HG02870 (cell line): ENCODE measurements at regions not wholly inside any gene's neighbourhood (a gene's known extent, or its start where the extent isn't known, plus 50 kb on each side); places are given as distances from the start of the nearest gene placed in this dataset.
"Not testable (repeated sequence)": the region's sequence is repeated elsewhere in the genome, so short reads cannot be mapped to it uniquely, and the experiment has no call there.

Experiments
- ATAC-seq: cut with Tn5 transposase; IDR thresholded peaks from one replicate; pipeline ENCODE4 v1.9.1; 2021; ENCODE audit warnings: mild to moderate bottlenecking, moderate library complexity; ENCODE audit not compliant: unreplicated experiment

DNA sequence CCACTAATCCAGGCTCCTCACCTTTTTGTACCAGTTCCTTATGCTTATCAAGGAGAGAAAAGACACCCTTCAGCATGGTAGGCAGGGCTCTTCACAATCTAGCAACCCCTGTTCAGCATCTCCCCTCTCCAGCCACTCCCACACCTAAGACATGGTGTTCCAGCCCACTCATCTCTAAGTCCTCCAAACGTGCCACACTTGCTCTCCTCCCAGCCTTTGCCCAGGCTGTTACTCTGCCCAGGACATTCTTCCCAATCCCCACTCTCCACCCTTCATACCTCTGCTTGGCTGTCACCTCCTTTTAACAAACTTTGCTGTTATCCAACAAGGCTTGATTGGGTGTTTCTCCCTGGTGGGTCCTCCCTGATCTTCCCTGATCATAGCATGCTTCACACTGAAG is 270.6 kb upstream of the CHAC2 start:
- ATAC-seq: no peak

DNA sequence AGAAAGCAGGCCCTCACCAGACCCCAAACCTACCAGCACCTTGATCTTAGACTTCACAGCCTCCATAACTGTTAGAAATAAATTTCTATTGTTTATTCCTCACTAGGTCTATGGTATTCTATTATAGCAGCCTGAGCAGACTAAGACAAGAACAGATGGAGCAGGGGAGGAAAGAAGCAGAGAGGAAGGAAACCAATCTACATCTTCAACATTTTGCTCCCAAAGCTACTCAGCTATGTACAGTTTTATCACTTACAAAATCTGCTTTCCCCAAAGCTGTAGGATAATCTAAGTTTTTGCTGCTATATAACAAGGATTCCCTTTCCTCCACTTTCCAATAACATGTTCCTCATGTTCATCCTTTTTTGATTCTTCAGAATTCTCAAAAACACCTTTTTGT is 274.4 kb upstream of the CHAC2 start:
- no peak for ATAC-seq

GRCh38 chr2:53490659-53491058 is 276.9 kb upstream of the CHAC2 start:
- ATAC-seq: no peak

DNA sequence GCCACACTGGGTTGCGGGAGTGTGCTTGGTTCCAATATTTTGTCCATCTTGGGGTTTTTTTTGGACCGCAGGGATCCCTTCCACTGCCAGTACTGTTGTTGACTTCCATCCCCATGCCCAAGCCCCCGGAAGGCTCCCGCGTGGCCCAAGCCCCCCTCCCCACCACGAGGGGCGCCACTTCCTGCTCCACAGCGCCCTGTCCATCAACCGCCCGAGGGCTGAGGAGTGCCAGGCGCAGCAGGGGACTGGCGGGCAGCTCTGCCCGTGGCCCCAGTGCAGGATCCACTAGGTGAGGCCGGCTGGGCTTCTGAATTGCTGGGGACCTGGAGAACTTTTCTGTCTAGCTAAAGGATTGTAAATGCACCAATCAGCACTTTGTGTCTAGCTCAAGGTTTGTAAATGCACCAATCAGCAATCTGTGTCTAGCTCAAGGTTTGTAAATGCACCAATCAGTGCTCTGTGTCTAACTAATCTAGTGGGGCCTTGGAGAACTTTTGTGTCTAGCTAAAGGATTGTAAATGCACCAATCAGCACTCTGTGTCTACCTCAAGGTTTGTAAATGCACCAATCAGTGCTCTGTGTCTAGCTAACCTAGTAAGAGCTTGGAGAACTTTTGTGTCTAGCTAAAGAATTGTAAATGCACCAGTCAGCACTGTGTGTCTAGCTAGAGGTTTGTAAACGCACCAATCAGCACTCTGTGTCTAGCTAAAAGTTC is 281.3 kb upstream of the CHAC2 start:
- ATAC-seq: not testable (repeated sequence)

- ATAC-seq: no peak
Measured at GRCh38 chr2:53485021-53485728, 282.4 kb upstream of the CHAC2 start.

- ATAC-seq: no peak
Measured at GRCh38 chr2:53484531-53484930, 283.1 kb upstream of the CHAC2 start.

DNA sequence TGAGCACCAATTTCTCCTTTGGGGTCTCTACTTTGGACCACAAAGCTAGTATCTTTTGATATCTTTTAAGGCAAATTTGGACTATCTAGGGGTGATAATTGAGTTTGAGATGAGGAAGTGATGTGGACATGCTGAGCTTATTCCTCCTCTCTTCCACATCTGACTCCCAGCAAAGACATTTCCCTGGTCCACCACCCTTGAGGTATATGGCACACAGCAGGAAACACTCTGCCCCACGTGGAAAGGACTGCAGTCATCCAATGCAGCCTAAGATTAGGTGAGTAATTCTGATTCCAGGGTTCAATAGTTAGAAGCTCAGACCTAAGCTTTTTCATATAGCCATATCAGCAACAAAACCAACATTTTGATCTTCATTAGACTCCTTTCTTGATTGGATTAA is 290.1 kb upstream of the CHAC2 start:
- no peak for ATAC-seq

DNA sequence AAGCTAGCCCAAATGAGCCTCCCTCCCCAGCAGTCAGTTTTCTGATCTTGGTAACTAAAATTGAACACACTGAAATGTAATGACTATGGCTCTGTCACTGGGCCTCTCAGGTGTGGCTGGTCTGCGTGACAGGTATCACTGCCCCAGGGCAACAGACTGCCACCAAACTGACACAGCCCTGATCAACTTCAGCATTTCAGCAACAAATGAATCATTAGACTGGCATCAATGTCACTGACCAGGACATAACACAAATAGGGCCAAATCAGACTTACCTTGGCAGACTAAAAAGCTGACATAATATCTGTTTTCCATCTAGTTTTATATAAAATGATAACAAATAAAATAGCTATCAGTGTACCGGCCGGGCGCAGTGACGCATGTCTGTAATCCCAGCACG is 290.8 kb upstream of the CHAC2 start:
- no peak for ATAC-seq

DNA sequence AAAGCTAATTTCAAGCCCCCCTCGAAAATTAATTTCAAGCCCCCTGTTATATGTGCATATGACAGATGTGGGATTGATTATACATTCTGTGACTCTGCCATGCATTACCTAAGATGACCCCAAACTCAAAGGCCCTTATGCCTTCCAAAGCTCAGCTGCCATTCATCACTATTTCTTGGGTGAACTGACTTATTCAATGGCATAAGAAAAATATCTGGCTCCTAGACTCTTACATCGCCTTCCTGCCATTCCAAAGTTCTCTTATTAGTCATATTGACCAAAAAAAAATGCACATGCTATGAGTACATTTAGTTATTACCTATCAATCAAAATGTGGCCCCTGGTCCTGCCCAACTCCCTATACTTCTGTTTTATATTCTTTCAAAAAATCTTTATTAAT is 291.8 kb upstream of the CHAC2 start:
- no peak for ATAC-seq

DNA sequence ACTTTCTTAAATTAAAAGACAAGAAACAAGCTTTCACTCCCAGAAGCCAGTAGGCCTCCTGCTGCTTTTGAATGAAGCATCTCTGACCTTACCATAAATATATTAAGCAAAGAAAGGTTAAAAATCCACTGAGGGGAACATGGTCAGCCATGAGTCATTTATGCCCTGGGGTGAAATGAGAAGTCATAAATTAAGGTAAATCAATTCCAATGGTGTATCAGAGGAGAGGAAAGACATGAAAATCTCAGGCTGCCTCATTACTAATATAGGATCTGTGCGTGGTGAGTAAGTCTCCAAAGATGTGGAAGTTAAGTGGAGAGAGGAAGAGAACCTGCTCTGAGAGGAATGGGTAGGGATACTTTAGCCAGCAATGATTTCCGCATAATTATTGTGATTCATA is 292.3 kb upstream of the CHAC2 start:
- ATAC-seq: no peak

- no peak for ATAC-seq
Measured at GRCh38 chr2:53474914-53475313, 292.7 kb upstream of the CHAC2 start.

DNA sequence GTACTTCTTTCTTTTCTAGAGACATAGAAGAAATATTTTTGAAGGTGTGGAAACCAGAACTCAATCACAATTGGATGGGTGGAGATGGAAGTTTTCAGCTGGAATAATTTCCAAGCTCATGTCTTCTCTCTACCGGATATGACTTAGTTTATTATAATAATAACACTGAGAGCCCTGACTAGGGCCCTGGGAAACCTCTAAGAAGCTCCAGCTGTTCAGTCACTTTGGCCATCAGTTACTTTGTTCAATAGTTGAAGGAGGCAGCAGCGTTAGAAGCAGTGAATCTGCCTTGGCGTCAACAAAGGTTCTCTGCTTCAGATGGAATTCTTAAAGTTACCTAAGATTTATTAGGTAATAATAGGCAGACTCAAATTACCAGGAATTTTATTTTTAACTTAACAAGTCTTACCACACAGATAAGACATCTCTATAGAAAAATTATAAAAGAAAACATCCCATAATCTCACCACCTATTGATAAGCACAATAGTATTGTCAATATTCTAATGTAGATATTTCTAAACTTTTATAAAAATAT is 293.8 kb upstream of the CHAC2 start:
- no peak for ATAC-seq

DNA sequence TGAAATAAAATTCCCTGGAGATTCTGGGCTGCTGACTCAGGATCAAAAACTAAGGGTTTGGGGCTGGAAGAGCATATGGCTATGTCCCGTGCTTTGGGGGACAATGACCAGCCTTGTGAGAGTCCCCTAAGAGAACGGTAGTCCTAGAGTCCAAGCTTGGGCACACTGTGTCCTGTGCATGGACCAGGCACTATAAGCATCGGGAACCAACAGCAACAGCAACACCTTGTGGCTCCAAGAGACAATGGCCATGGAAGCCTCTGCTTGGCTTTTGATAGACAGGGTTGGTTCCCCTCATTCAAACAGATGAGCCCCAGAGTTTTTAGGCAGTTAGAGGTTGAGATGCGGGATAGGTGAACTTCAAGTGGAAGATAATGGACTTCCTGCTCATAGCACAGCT is 294.4 kb upstream of the CHAC2 start:
- no peak for ATAC-seq

DNA sequence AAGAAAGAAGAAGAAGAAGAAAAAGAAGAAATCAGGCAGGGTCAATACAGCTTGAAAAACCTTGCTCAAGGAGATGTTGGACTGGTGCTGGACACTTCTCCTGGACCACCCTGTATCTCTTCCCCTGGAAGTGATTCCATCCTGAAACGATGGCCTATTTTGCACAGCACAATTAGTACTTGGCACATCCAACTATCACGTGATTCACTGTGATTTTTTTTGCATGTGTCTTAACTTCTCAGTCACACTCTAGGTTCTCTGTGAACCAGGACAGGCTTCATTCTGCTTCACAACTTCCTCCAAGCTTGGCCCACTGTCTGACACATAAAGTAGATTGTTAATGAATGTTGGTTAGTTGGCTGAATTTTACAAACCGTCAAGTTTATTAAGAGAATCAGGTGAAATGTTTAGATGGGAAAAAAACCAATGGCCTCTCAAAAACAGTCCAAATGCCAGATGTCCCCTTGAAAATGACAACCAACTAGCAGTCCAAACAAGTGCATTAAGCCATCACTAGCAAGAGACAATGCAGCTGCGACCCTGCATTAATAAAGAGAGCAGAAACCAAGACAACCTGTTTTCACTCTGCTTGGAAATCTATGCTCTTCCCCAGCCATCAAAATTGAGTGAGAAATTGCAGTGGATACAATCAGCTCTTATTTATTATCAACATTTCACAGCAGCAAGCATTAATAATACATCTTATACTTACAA is 300.0 kb upstream of the CHAC2 start:
- ATAC-seq: no peak

GRCh38 chr2:53463806-53464726 is 303.5 kb upstream of the CHAC2 start:
- no peak for ATAC-seq

GRCh38 chr2:53460937-53461336 is 306.7 kb upstream of the CHAC2 start:
- ATAC-seq: no peak

DNA sequence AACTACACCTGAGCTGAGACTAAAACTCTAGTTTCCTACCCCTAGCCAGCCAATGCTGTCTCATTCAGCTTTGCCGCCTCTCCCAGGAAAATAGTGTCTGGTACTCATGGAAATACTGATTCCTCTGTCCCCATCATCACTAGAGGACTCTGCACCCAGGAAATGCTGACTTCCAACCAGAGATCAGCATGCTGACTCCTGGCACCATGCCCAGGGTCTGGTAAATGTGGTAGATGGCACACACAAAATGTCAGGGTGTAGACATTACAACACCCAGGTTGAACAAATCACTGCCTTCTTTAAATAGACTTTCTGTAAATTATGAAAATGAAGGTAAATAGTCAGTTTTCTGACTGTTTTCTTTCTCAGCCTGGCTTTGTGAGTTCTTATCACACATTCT is 307.3 kb upstream of the CHAC2 start:
- no peak for ATAC-seq

DNA sequence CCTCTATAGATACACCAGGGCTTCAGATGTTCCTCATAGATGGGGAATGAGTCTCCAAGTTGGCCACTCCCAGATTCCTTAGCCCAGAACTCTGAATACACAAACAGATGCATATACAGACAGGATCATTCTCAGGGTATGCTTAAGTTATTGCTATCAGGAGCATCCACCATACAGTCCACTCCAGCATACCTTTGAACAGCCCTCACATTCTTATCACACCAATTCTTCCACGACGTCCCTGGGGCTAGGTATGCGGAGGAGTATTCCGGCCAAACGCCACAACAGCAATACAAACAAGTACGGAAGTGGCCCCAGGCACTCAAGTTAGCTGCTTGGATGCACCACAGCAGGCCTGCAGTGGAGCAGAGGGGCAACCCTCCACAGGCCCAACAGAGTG is 312.5 kb upstream of the CHAC2 start:
- ATAC-seq: no peak

GRCh38 chr2:53452957-53453748 is 314.5 kb upstream of the CHAC2 start:
- ATAC-seq: no peak

- ATAC-seq: no peak
Measured at GRCh38 chr2:53452400-53452799, 315.2 kb upstream of the CHAC2 start.
